LoVo (cell line): ENCODE measurements at regions not wholly inside any gene's neighbourhood (a gene's known extent, or its start where the extent isn't known, plus 50 kb on each side); places are given as distances from the start of the nearest gene placed in this dataset.
"Not testable (repeated sequence)": the region's sequence is repeated elsewhere in the genome, so short reads cannot be mapped to it uniquely, and the experiment has no call there.

Experiments used
- DNase-seq: peaks from one replicate; pipeline ENCODE4 v3.0.0-alpha.2; 2016; ENCODE audit warnings: low spot score

GRCh38 chr4:187065396-187065795, 341.7 kb upstream of the FAT1 start:
- no peak for DNase-seq

GRCh38 chr4:187065806-187066205, 342.1 kb upstream of the FAT1 start:
- no peak for DNase-seq

GRCh38 chr4:187069398-187069797, 345.7 kb upstream of the FAT1 start:
- DNase-seq: no peak

- DNase-seq: peak; percentile 18
These were observed 346.5 kb upstream of the FAT1 start for GRCh38 chr4:187070158-187070557.

GRCh38 chr4:187070740-187071139, 347.1 kb upstream of the FAT1 start:
- DNase-seq: no peak

- DNase-seq: no peak
These were observed 348.4 kb upstream of the FAT1 start for GRCh38 chr4:187071946-187072600.

- DNase-seq: no peak
These were observed 350.2 kb upstream of the FAT1 start for GRCh38 chr4:187073820-187074219.

GRCh38 chr4:187075514-187075913, 351.9 kb upstream of the FAT1 start:
- DNase-seq: no peak

- DNase-seq: no peak
These were observed 354.2 kb upstream of the FAT1 start for GRCh38 chr4:187077744-187078401.

- DNase-seq: no peak
These were observed 361.0 kb upstream of the FAT1 start for GRCh38 chr4:187084701-187085100.

GRCh38 chr4:187085339-187085738, 361.7 kb upstream of the FAT1 start:
- DNase-seq: no peak

- no peak for DNase-seq
These were observed 362.5 kb upstream of the FAT1 start for GRCh38 chr4:187086151-187086550.

- DNase-seq: no peak
These were observed 364.6 kb upstream of the FAT1 start for GRCh38 chr4:187088070-187088799.

- no peak for DNase-seq
These were observed 366.7 kb upstream of the FAT1 start for GRCh38 chr4:187090401-187090800.

GRCh38 chr4:187090832-187091231, 367.2 kb upstream of the FAT1 start:
- not testable (repeated sequence) for DNase-seq

- no peak for DNase-seq
These were observed 370.5 kb upstream of the FAT1 start for GRCh38 chr4:187094144-187094543.

- DNase-seq: no peak
These were observed 374.8 kb upstream of the FAT1 start for GRCh38 chr4:187098429-187098828.

GRCh38 chr4:187103351-187103750, 379.7 kb upstream of the FAT1 start:
- no peak for DNase-seq

GRCh38 chr4:187108845-187109244, 385.2 kb upstream of the FAT1 start:
- no peak for DNase-seq

- no peak for DNase-seq
These were observed 386.0 kb upstream of the FAT1 start for GRCh38 chr4:187109636-187110035.

- DNase-seq: no peak
These were observed 394.5 kb upstream of the FAT1 start for GRCh38 chr4:187118166-187118565.

- DNase-seq: no peak
These were observed 395.0 kb upstream of the FAT1 start for GRCh38 chr4:187118602-187119120.

GRCh38 chr4:187124331-187124730, 400.7 kb upstream of the FAT1 start:
- DNase-seq: no peak
